ENCODE measurements at regions not wholly inside any gene's neighbourhood (a gene's known extent, or its start where the extent isn't known, plus 50 kb on each side); places are given as distances from the start of the nearest gene placed in this dataset.

GRCh38 chr5:35458824-35459207 is 158.8 kb upstream of the SPEF2 start:
- Histone ChIP-seq H2AFZ (ENCODE audit: low read length, unreplicated experiment) (no peak overlapping the region), H3K4me3 (ENCODE audit: low read depth, low read length) (no peak overlapping the region), H3K79me2 (ENCODE audit: control insufficient read depth, insufficient read depth, low read length, unreplicated experiment) (no peaks in the 10 kb centered on the region), H3K27ac (ENCODE audit: low read depth, low read length) (no peak overlapping the region), H3K36me3 (ENCODE audit: insufficient read depth, low read length) (no peaks in the 10 kb centered on the region), H3K4me1 (ENCODE audit: control insufficient read depth, insufficient read depth, low read length, unreplicated experiment) (no peaks in the 10 kb centered on the region), H3K27me3 (ENCODE audit: insufficient read depth, low read length) (peaks cover 24% of the 10 kb centered on the region)

- Histone ChIP-seq H3K4me3 (ENCODE audit: low read depth, low read length) (no peak overlapping the region), H3K36me3 (ENCODE audit: insufficient read depth, low read length) (no peaks in the 10 kb centered on the region), H3K27ac (ENCODE audit: low read depth, low read length) (no peak overlapping the region), H3K27me3 (ENCODE audit: insufficient read depth, low read length) (peaks cover 24% of the 10 kb centered on the region), H3K79me2 (ENCODE audit: control insufficient read depth, insufficient read depth, low read length, unreplicated experiment) (no peaks in the 10 kb centered on the region), H3K4me1 (ENCODE audit: control insufficient read depth, insufficient read depth, low read length, unreplicated experiment) (no peaks in the 10 kb centered on the region), H2AFZ (ENCODE audit: low read length, unreplicated experiment) (no peak overlapping the region)
These were observed 159.5 kb upstream of the SPEF2 start for GRCh38 chr5:35457912-35458823.

- no peak overlapping the region for H3K4me3 ChIP-seq (ENCODE audit: low read depth, low read length)
- no peak overlapping the region for H2AFZ ChIP-seq (ENCODE audit: low read length, unreplicated experiment)
- H3K27me3 ChIP-seq (ENCODE audit: insufficient read depth, low read length), result peaks cover 16% of the 10 kb centered on the region
- no peaks in the 10 kb centered on the region for H3K36me3 ChIP-seq (ENCODE audit: insufficient read depth, low read length)
- no peaks in the 10 kb centered on the region for H3K79me2 ChIP-seq (ENCODE audit: control insufficient read depth, insufficient read depth, low read length, unreplicated experiment)
- H3K4me1 ChIP-seq (ENCODE audit: control insufficient read depth, insufficient read depth, low read length, unreplicated experiment), result no peaks in the 10 kb centered on the region
- no peak overlapping the region for H3K27ac ChIP-seq (ENCODE audit: low read depth, low read length)
These were observed 161.2 kb upstream of the SPEF2 start for GRCh38 chr5:35456506-35456905.

GRCh38 chr5:35454011-35454525 is 163.6 kb upstream of the SPEF2 start:
- no peaks in the 10 kb centered on the region for H3K36me3 ChIP-seq (ENCODE audit: insufficient read depth, low read length)
- no peaks in the 10 kb centered on the region for H3K79me2 ChIP-seq (ENCODE audit: control insufficient read depth, insufficient read depth, low read length, unreplicated experiment)
- no peak overlapping the region for H2AFZ ChIP-seq (ENCODE audit: low read length, unreplicated experiment)
- H3K27me3 ChIP-seq (ENCODE audit: insufficient read depth, low read length), result peaks cover 19% of the 10 kb centered on the region
- H3K4me3 ChIP-seq (ENCODE audit: low read depth, low read length), result no peak overlapping the region
- H3K4me1 ChIP-seq (ENCODE audit: control insufficient read depth, insufficient read depth, low read length, unreplicated experiment), result no peaks in the 10 kb centered on the region
- no peak overlapping the region for H3K27ac ChIP-seq (ENCODE audit: low read depth, low read length)

- no peak overlapping the region for H3K4me3 ChIP-seq (ENCODE audit: low read depth, low read length)
- no peaks in the 10 kb centered on the region for H3K36me3 ChIP-seq (ENCODE audit: insufficient read depth, low read length)
- no peaks in the 10 kb centered on the region for H3K4me1 ChIP-seq (ENCODE audit: control insufficient read depth, insufficient read depth, low read length, unreplicated experiment)
- H3K27ac ChIP-seq (ENCODE audit: low read depth, low read length), result no peak overlapping the region
- H3K79me2 ChIP-seq (ENCODE audit: control insufficient read depth, insufficient read depth, low read length, unreplicated experiment), result no peaks in the 10 kb centered on the region
- H2AFZ ChIP-seq (ENCODE audit: low read length, unreplicated experiment), result no peak overlapping the region
- H3K27me3 ChIP-seq (ENCODE audit: insufficient read depth, low read length), result peaks cover 54% of the 10 kb centered on the region
These were observed 173.7 kb upstream of the SPEF2 start for GRCh38 chr5:35443803-35444595.

GRCh38 chr5:35442885-35443639 is 174.6 kb upstream of the SPEF2 start:
- no peaks in the 10 kb centered on the region for H3K4me1 ChIP-seq (ENCODE audit: control insufficient read depth, insufficient read depth, low read length, unreplicated experiment)
- no peaks in the 10 kb centered on the region for H3K79me2 ChIP-seq (ENCODE audit: control insufficient read depth, insufficient read depth, low read length, unreplicated experiment)
- H3K4me3 ChIP-seq (ENCODE audit: low read depth, low read length), result no peak overlapping the region
- no peak overlapping the region for H3K27ac ChIP-seq (ENCODE audit: low read depth, low read length)
- peaks cover 58% of the 10 kb centered on the region for H3K27me3 ChIP-seq (ENCODE audit: insufficient read depth, low read length)
- H3K36me3 ChIP-seq (ENCODE audit: insufficient read depth, low read length), result no peaks in the 10 kb centered on the region
- H2AFZ ChIP-seq (ENCODE audit: low read length, unreplicated experiment), result no peak overlapping the region

- Histone ChIP-seq H3K27ac (ENCODE audit: low read depth, low read length) (no peak overlapping the region), H3K4me3 (ENCODE audit: low read depth, low read length) (no peak overlapping the region), H3K79me2 (ENCODE audit: control insufficient read depth, insufficient read depth, low read length, unreplicated experiment) (no peaks in the 10 kb centered on the region), H3K4me1 (ENCODE audit: control insufficient read depth, insufficient read depth, low read length, unreplicated experiment) (no peaks in the 10 kb centered on the region), H3K27me3 (ENCODE audit: insufficient read depth, low read length) (peaks cover 57% of the 10 kb centered on the region), H3K36me3 (ENCODE audit: insufficient read depth, low read length) (no peaks in the 10 kb centered on the region), H2AFZ (ENCODE audit: low read length, unreplicated experiment) (no peak overlapping the region)
These were observed 177.3 kb upstream of the SPEF2 start for GRCh38 chr5:35440409-35440808.

GRCh38 chr5:35438786-35439185 is 178.9 kb upstream of the SPEF2 start:
- H2AFZ ChIP-seq (ENCODE audit: low read length, unreplicated experiment), result no peak overlapping the region
- H3K27ac ChIP-seq (ENCODE audit: low read depth, low read length), result no peak overlapping the region
- no peaks in the 10 kb centered on the region for H3K36me3 ChIP-seq (ENCODE audit: insufficient read depth, low read length)
- no peaks in the 10 kb centered on the region for H3K79me2 ChIP-seq (ENCODE audit: control insufficient read depth, insufficient read depth, low read length, unreplicated experiment)
- peaks cover 71% of the 10 kb centered on the region for H3K27me3 ChIP-seq (ENCODE audit: insufficient read depth, low read length)
- H3K4me1 ChIP-seq (ENCODE audit: control insufficient read depth, insufficient read depth, low read length, unreplicated experiment), result no peaks in the 10 kb centered on the region
- H3K4me3 ChIP-seq (ENCODE audit: low read depth, low read length), result no peak overlapping the region

GRCh38 chr5:35438288-35438687 is 179.4 kb upstream of the SPEF2 start:
- Histone ChIP-seq H2AFZ (ENCODE audit: low read length, unreplicated experiment) (no peak overlapping the region), H3K27me3 (ENCODE audit: insufficient read depth, low read length) (peaks cover 73% of the 10 kb centered on the region), H3K27ac (ENCODE audit: low read depth, low read length) (no peak overlapping the region), H3K79me2 (ENCODE audit: control insufficient read depth, insufficient read depth, low read length, unreplicated experiment) (no peaks in the 10 kb centered on the region), H3K36me3 (ENCODE audit: insufficient read depth, low read length) (no peaks in the 10 kb centered on the region), H3K4me1 (ENCODE audit: control insufficient read depth, insufficient read depth, low read length, unreplicated experiment) (no peaks in the 10 kb centered on the region), H3K4me3 (ENCODE audit: low read depth, low read length) (no peak overlapping the region)

GRCh38 chr5:35436400-35437057 is 181.1 kb upstream of the SPEF2 start:
- H3K4me1 ChIP-seq (ENCODE audit: control insufficient read depth, insufficient read depth, low read length, unreplicated experiment), result no peaks in the 10 kb centered on the region
- no peak overlapping the region for H3K27ac ChIP-seq (ENCODE audit: low read depth, low read length)
- H3K4me3 ChIP-seq (ENCODE audit: low read depth, low read length), result no peak overlapping the region
- no peaks in the 10 kb centered on the region for H3K79me2 ChIP-seq (ENCODE audit: control insufficient read depth, insufficient read depth, low read length, unreplicated experiment)
- no peaks in the 10 kb centered on the region for H3K36me3 ChIP-seq (ENCODE audit: insufficient read depth, low read length)
- no peak overlapping the region for H2AFZ ChIP-seq (ENCODE audit: low read length, unreplicated experiment)
- H3K27me3 ChIP-seq (ENCODE audit: insufficient read depth, low read length), result peaks cover 83% of the 10 kb centered on the region

Data from ACC112 (cell line).